MCF 10A (cell line): ENCODE measurements at regions not wholly inside any gene's neighbourhood (a gene's known extent, or its start where the extent isn't known, plus 50 kb on each side); places are given as distances from the start of the nearest gene placed in this dataset.
"Not testable (repeated sequence)": the region's sequence is repeated elsewhere in the genome, so short reads cannot be mapped to it uniquely, and the experiment has no call there.

Experiments used
- BruUV-seq: library from RNA; stranded (reverse); fragments of 400-500 nt; replicated peaks from 2 replicates; lab custom pipeline; 2021; lab: Mats Ljungman, UMichigan
- CTCF ChIA-PET: fragments of 300-600 bp; sonication (Branson Sonifier 250); formaldehyde crosslinking; extraction: SDS; loops from one replicate; lab custom pipeline; 2021; ENCODE audit warnings: antibody characterized with exemption, inconsistent platforms; lab: Yijun Ruan, JAX
- POLR2A ChIA-PET: fragments of 300-600, 350-650 bp; sonication (Branson Sonifier 250); formaldehyde crosslinking; extraction: SDS; loops from one replicate; lab custom pipeline; 2020; ENCODE audit warnings: antibody characterized with exemption, inconsistent platforms; lab: Yijun Ruan, JAX
- DNase-seq: peaks from one replicate; pipeline ENCODE4 v3.0.0-alpha.2; 2018; ENCODE audit not compliant: unreplicated experiment
- H3K27ac Mint-ChIP-seq: one replicate; pipeline ENCODE4 v1.8.0; 2022; ENCODE audit warnings: mild to moderate bottlenecking, low read depth, mixed read lengths; ENCODE audit not compliant: unreplicated experiment
- H3K27me3 Mint-ChIP-seq: one replicate; pipeline ENCODE4 v1.8.0; 2022; ENCODE audit warnings: mixed read lengths; ENCODE audit not compliant: insufficient read depth, unreplicated experiment
- H3K36me3 Mint-ChIP-seq: one replicate; pipeline ENCODE4 v1.8.0; 2022; ENCODE audit warnings: mild to moderate bottlenecking, moderate library complexity, mixed read lengths; ENCODE audit not compliant: insufficient read depth, unreplicated experiment
- H3K4me1 Mint-ChIP-seq: one replicate; pipeline ENCODE4 v1.8.0; 2022; ENCODE audit warnings: mixed read lengths; ENCODE audit not compliant: insufficient read depth, unreplicated experiment
- H3K4me3 Mint-ChIP-seq: one replicate; pipeline ENCODE4 v1.8.0; 2022; ENCODE audit warnings: mild to moderate bottlenecking, moderate library complexity, mixed read lengths; ENCODE audit not compliant: unreplicated experiment
- H3K9me3 Mint-ChIP-seq: one replicate; pipeline ENCODE4 v1.8.0; 2022; ENCODE audit warnings: mixed read lengths; ENCODE audit not compliant: unreplicated experiment
- intact Hi-C: fragments of 100-400 bp; cut with micrococcal nuclease; formaldehyde crosslinking; loops from 2 replicates; pipeline ENCODE4 v1.14.1; 2022
- TF ChIP-seq, protein P1 (sequence below): fragments of 200-600 bp; IDR thresholded peaks from one replicate; pipeline ENCODE4 v1.8.0; 2022; ENCODE audit warnings: antibody characterized with exemption, mild to moderate bottlenecking; ENCODE audit not compliant: unreplicated experiment

DNA sequence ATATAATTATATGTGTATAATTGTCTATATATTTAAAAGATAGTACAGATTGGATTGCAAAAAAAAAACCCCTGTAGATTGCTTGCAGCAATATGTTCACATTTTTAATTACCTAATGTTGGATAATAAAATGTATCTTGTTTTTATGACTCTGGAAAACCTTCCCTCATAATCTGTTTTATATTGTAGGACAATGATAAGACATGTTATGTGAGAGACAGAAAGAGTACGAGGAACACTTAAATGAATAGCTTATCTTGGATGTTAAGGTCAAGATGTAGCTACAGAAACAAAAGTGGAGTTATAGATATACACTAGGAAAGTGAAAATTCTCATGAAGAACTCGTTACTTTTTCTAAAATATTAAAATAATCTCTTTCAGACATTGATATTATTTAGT is 691.6 kb upstream of the IMPG1 start:
- CTCF ChIA-PET = interaction anchor here (1.0 kb wide), 1 partner anchor 10 kb away, joined by 4 read pairs; no protein-coding TSS in a partner anchor
- no peak overlapping the region for H3K27ac Mint-ChIP-seq
- no peak for DNase-seq
- TF ChIP-seq, protein P1, sequence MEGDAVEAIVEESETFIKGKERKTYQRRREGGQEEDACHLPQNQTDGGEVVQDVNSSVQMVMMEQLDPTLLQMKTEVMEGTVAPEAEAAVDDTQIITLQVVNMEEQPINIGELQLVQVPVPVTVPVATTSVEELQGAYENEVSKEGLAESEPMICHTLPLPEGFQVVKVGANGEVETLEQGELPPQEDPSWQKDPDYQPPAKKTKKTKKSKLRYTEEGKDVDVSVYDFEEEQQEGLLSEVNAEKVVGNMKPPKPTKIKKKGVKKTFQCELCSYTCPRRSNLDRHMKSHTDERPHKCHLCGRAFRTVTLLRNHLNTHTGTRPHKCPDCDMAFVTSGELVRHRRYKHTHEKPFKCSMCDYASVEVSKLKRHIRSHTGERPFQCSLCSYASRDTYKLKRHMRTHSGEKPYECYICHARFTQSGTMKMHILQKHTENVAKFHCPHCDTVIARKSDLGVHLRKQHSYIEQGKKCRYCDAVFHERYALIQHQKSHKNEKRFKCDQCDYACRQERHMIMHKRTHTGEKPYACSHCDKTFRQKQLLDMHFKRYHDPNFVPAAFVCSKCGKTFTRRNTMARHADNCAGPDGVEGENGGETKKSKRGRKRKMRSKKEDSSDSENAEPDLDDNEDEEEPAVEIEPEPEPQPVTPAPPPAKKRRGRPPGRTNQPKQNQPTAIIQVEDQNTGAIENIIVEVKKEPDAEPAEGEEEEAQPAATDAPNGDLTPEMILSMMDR = no peak
- H3K36me3 Mint-ChIP-seq = no peaks in the 10 kb centered on the region
- H3K27me3 Mint-ChIP-seq = no peaks in the 10 kb centered on the region
- no peak overlapping the region for H3K4me3 Mint-ChIP-seq
- H3K4me1 Mint-ChIP-seq = no peaks in the 10 kb centered on the region
- intact Hi-C loops = no loop called here
- POLR2A ChIA-PET = interaction anchor here (0.6 kb wide), 1 partner anchor 141 kb away, joined by 3 read pairs; no protein-coding TSS in a partner anchor
- H3K9me3 Mint-ChIP-seq = peaks cover 5% of the 10 kb centered on the region
- BruUV-seq = no TSS peak

DNA sequence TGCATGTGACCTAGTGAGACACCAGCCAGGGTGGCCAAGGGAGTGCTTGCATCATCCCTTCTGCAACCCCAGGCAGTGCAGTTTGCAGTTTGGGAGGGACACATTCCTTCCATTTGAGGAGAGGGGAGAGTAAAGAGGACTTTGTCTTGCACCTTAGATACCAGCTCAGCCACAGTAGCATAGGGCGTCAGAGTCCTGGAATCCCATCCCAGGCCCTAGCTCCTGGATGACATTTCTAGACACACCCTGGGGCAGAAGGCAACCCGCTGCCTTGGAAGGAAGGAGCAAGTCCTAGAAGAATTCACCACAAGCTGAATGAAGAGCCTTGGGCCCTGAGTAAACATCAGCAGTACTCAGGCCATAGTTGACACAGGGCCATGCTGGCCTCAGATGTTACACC is 680.4 kb upstream of the IMPG1 start:
- Mint-ChIP-seq H3K36me3 (no peaks in the 10 kb centered on the region), H3K27ac (no peak overlapping the region), H3K27me3 (no peaks in the 10 kb centered on the region), H3K4me1 (no peaks in the 10 kb centered on the region), H3K4me3 (no peak overlapping the region), H3K9me3 (no peaks in the 10 kb centered on the region)
- TF ChIP-seq, protein P1 = no peak
- POLR2A ChIA-PET = no interaction called here
- no TSS peak for BruUV-seq
- no peak for DNase-seq
- intact Hi-C loops = no loop called here
- CTCF ChIA-PET = interaction anchor here (0.6 to 1.0 kb wide), 2 partner anchors 16 to 55 kb away, joined by 3 to 4 read pairs; no protein-coding TSS in a partner anchor

GRCh38 chr6:76745388-76745787 is 672.9 kb upstream of the IMPG1 start:
- H3K36me3 Mint-ChIP-seq, POLR2A ChIA-PET, H3K4me3 Mint-ChIP-seq, DNase-seq, intact Hi-C loops, BruUV-seq, H3K27me3 Mint-ChIP-seq, CTCF ChIA-PET, H3K9me3 Mint-ChIP-seq, H3K27ac Mint-ChIP-seq, H3K4me1 Mint-ChIP-seq: not testable (repeated sequence)

DNA sequence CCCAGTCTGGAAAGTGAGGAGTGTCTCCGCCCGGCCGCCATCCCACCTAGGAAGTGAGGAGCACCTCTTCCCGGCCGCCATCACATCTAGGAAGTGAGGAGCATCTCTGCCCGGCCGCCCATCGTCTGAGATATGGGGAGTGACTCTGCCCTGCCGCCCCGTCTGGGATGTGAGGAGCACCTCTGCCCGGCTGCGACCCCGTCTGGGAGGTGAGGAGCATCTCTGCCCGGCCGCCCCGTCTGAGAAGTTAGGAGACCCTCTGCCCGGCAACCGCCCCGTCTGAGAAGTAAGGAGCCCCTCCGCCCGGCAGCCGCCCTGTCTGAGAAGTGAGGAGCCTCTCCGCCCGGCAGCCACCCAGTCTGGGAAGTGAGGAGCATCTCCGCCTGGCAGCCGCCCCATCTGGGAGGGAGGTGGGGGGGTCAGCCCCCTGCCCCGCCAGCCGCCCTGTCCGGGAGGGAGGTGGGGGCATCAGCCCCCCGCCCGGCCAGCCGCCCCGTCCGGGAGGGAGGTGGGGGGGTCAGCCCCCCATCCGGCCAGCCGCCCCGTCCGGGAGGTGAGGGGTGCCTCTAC is 671.8 kb upstream of the IMPG1 start:
- DNase-seq, POLR2A ChIA-PET, H3K4me3 Mint-ChIP-seq, intact Hi-C loops, H3K36me3 Mint-ChIP-seq, H3K27ac Mint-ChIP-seq, H3K4me1 Mint-ChIP-seq, CTCF ChIA-PET, H3K27me3 Mint-ChIP-seq, BruUV-seq, H3K9me3 Mint-ChIP-seq: not testable (repeated sequence)

- no TSS peak for BruUV-seq
- Mint-ChIP-seq H3K36me3 (peaks cover 6% of the 10 kb centered on the region), H3K27me3 (no peaks in the 10 kb centered on the region), H3K4me1 (peaks cover 6% of the 10 kb centered on the region), H3K4me3 (no peak overlapping the region), H3K27ac (no peak overlapping the region), H3K9me3 (peaks cover 7% of the 10 kb centered on the region)
- TF ChIP-seq, protein P1 = no peak
- intact Hi-C loops = no loop called here
- POLR2A ChIA-PET = no interaction called here
- CTCF ChIA-PET = no interaction called here
- DNase-seq = no peak
These were observed 670.5 kb upstream of the IMPG1 start for GRCh38 chr6:76742919-76743318.
